Glutamatergic neuron (in vitro differentiated cells): ENCODE measurements at regions not wholly inside any gene's neighbourhood (a gene's known extent, or its start where the extent isn't known, plus 50 kb on each side); places are given as distances from the start of the nearest gene placed in this dataset.
"Not testable (repeated sequence)": the region's sequence is repeated elsewhere in the genome, so short reads cannot be mapped to it uniquely, and the experiment has no call there.

Experiments
- DNase-seq: peaks from one replicate; pipeline ENCODE4 v3.0.0; 2022
- H3K27ac Mint-ChIP-seq: one replicate; pipeline ENCODE4 v1.8.0; 2020; ENCODE audit warnings: mild to moderate bottlenecking, mixed read lengths, inconsistent platforms; ENCODE audit not compliant: unreplicated experiment
- H3K27me3 Mint-ChIP-seq: one replicate; pipeline ENCODE4 v1.8.0; 2020; ENCODE audit warnings: mild to moderate bottlenecking, moderate library complexity, mixed read lengths, inconsistent platforms; ENCODE audit not compliant: unreplicated experiment
- H3K36me3 Mint-ChIP-seq: one replicate; pipeline ENCODE4 v1.8.0; 2020; ENCODE audit warnings: mild to moderate bottlenecking, mixed read lengths, inconsistent platforms; ENCODE audit not compliant: unreplicated experiment
- H3K4me1 Mint-ChIP-seq: one replicate; pipeline ENCODE4 v1.8.0; 2020; ENCODE audit warnings: mild to moderate bottlenecking, low read depth, mixed read lengths, inconsistent platforms; ENCODE audit not compliant: unreplicated experiment
- H3K4me3 Mint-ChIP-seq: one replicate; pipeline ENCODE4 v1.8.0; 2020; ENCODE audit warnings: mild to moderate bottlenecking, mixed read lengths, inconsistent platforms; ENCODE audit not compliant: unreplicated experiment
- H3K9me3 Mint-ChIP-seq: one replicate; pipeline ENCODE4 v1.8.0; 2020; ENCODE audit warnings: mild to moderate bottlenecking, moderate library complexity, mixed read lengths, inconsistent platforms; ENCODE audit not compliant: unreplicated experiment
- CTCF ChIP-seq: fragments of 200-600 bp; sonication (generic); IDR thresholded peaks from one replicate; pipeline ENCODE4 v1.5.0; 2021; ENCODE audit not compliant: partially characterized antibody, unreplicated experiment

GRCh38 chr5:103391659-103392058 lies 133.1 kb downstream of the MACIR start:
- Mint-ChIP-seq H3K4me3 (no peak overlapping the region), H3K9me3 (no peaks in the 10 kb centered on the region), H3K4me1 (peaks cover 3% of the 10 kb centered on the region), H3K27ac (no peak overlapping the region), H3K36me3 (no peaks in the 10 kb centered on the region), H3K27me3 (peaks cover 2% of the 10 kb centered on the region)
- no peak for TF ChIP-seq CTCF
- no peak for DNase-seq

GRCh38 chr5:103389846-103390245 lies 131.3 kb downstream of the MACIR start:
- DNase-seq = no peak
- no peak overlapping the region for H3K4me3 Mint-ChIP-seq
- peaks cover 3% of the 10 kb centered on the region for H3K4me1 Mint-ChIP-seq
- H3K36me3 Mint-ChIP-seq = peaks cover 2% of the 10 kb centered on the region
- H3K27me3 Mint-ChIP-seq = peaks cover 2% of the 10 kb centered on the region
- TF ChIP-seq CTCF = no peak
- H3K27ac Mint-ChIP-seq = no peak overlapping the region
- H3K9me3 Mint-ChIP-seq = no peaks in the 10 kb centered on the region

GRCh38 chr5:103389357-103389756 lies 130.8 kb downstream of the MACIR start:
- no peak for TF ChIP-seq CTCF
- DNase-seq = no peak
- H3K27ac Mint-ChIP-seq = no peak overlapping the region

GRCh38 chr5:103385722-103386121 lies 127.2 kb downstream of the MACIR start:
- no peak for TF ChIP-seq CTCF
- Mint-ChIP-seq H3K27me3 (peaks cover 2% of the 10 kb centered on the region), H3K36me3 (peaks cover 8% of the 10 kb centered on the region), H3K9me3 (peaks cover 3% of the 10 kb centered on the region), H3K4me3 (no peak overlapping the region), H3K27ac (no peak overlapping the region), H3K4me1 (peaks cover 3% of the 10 kb centered on the region)
- DNase-seq = no peak

More at GRCh38 chr5:103389357-103389756, 130.8 kb downstream of the MACIR start:
- H3K9me3 Mint-ChIP-seq = no peaks in the 10 kb centered on the region
- no peak overlapping the region for H3K4me3 Mint-ChIP-seq
- H3K36me3 Mint-ChIP-seq = peaks cover 4% of the 10 kb centered on the region
- peaks cover 3% of the 10 kb centered on the region for H3K4me1 Mint-ChIP-seq
- peaks cover 2% of the 10 kb centered on the region for H3K27me3 Mint-ChIP-seq

- H3K4me1 Mint-ChIP-seq, DNase-seq, H3K36me3 Mint-ChIP-seq, H3K9me3 Mint-ChIP-seq, H3K27ac Mint-ChIP-seq, H3K4me3 Mint-ChIP-seq, H3K27me3 Mint-ChIP-seq: not testable (repeated sequence)
Measured at GRCh38 chr5:103377638-103378037, 119.1 kb downstream of the MACIR start.
